ENCODE measurements at regions not wholly inside any gene's neighbourhood (a gene's known extent, or its start where the extent isn't known, plus 50 kb on each side); places are given as distances from the start of the nearest gene placed in this dataset.

DNA sequence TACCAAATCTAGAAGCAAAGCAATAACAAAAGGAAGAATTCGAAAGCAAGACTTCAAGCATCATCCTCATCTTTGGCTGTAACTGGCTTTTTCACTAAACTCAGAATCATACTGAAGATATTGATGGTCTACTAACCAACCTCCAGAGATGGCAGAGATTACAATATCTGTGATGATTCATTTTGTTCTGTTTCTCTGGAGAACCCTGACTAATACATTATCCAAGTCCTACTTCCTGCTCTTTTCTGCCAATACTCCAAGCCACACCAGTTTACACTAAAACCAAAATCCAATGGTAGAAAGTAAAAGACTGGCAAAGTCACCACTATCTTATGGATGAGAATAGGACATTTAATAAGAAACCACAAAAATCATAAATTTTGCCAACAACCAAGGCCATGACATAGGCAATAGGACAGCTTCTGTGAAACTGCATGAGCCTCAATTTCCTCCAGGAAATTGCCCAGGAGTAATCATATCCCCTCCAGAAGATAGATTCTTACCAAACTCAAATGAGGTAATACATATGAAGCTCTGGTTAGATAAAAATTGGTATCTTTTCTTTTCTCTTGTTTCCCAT lies 159.8 kb downstream of the METTL4 start:
- DNase-seq (ENCODE audit: low read depth): no peak
- H3K4me3 ChIP-seq (ENCODE audit: low read depth, low read length): no peak overlapping the region
- TF ChIP-seq, protein P1, sequence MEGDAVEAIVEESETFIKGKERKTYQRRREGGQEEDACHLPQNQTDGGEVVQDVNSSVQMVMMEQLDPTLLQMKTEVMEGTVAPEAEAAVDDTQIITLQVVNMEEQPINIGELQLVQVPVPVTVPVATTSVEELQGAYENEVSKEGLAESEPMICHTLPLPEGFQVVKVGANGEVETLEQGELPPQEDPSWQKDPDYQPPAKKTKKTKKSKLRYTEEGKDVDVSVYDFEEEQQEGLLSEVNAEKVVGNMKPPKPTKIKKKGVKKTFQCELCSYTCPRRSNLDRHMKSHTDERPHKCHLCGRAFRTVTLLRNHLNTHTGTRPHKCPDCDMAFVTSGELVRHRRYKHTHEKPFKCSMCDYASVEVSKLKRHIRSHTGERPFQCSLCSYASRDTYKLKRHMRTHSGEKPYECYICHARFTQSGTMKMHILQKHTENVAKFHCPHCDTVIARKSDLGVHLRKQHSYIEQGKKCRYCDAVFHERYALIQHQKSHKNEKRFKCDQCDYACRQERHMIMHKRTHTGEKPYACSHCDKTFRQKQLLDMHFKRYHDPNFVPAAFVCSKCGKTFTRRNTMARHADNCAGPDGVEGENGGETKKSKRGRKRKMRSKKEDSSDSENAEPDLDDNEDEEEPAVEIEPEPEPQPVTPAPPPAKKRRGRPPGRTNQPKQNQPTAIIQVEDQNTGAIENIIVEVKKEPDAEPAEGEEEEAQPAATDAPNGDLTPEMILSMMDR (IDR thresholded peaks at IDR 0.05; ENCODE audit: control insufficient read depth, extremely low read depth, insufficient read depth): no peak

DNA sequence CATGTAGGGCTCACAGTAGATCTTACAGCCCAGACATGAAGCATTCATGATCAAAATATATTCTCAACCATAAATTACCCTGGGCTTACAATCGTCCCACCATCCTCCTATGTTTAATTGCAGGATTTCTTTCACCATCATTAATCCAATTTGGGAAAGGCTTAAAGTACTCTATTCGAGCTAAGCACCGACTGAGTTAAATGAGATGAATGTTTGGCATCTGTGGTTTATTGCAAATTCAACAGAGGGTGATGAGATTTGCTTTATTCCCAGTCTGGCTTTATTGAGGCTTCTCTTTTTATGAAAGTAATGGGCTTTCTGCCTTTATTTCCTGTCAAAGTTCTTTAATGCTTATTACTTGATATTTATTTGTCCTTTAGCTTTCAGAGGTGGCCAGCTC lies 159.0 kb downstream of the METTL4 start:
- no peak overlapping the region for H3K4me3 ChIP-seq (ENCODE audit: low read depth, low read length)
- TF ChIP-seq, protein P1 (IDR thresholded peaks at IDR 0.05; ENCODE audit: control insufficient read depth, extremely low read depth, insufficient read depth): no peak
- no peak for DNase-seq (ENCODE audit: low read depth)

DNA sequence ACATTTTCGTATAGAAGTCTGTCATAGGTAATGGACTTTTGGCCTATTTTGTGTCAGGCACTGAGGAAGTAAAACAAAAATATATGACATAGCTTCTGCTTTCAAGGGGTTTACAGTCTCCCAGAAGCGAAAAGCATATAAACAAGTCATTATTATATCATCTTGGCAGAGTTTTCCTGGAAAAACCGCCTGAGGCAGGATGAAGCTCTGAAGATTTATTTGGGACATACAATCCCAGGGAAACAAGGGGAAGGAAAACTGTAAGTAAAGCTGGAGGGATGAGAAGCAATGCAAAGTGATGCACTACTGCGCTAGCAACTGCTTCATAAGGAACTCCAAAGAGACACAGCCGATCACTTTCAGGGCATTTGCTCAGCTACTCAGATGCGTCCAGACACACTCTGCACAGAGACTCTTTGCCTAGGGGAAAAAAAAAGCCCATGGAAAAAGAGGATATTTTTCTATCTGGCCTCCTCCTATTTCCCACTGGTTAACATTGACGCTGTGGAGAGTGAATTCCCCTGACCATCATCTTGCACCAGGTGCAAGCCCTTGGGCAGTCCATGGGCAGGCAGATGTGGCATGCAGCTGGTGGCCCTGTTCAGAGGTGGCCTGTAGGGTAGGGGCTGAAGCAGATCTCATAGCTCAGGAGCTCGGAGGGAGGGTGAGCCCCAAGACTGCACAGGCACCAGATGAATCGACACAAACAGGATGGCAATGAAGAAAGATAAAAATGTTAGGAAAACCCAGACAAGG lies 158.1 kb downstream of the METTL4 start:
- TF ChIP-seq, protein P1 (IDR thresholded peaks at IDR 0.05; ENCODE audit: control insufficient read depth, extremely low read depth, insufficient read depth): no peak
- DNase-seq (ENCODE audit: low read depth): no peak

DNA sequence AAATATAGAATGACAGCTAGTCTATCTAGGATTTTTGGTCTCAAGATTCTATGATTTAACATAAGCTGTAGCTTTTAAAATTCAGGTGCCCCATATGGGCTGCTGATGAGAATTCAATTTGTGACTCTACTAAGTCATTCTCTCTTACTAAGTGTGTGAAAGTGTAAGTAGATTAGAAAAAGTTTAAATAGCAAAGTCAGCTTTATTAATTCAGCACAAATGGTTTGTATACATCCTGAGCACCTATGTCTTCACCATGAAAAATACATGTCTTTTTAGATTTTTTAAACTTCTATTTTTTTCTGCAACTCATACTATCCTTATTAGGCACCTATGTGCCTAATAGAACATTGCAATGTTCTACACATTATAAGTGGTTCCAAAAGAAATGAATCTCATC lies 157.1 kb downstream of the METTL4 start:
- no peak for DNase-seq (ENCODE audit: low read depth)
- TF ChIP-seq, protein P1 (IDR thresholded peaks at IDR 0.05; ENCODE audit: control insufficient read depth, extremely low read depth, insufficient read depth): no peak
- H3K4me3 ChIP-seq (ENCODE audit: low read depth, low read length): no peak overlapping the region

More for the DNA sequence above, 158.1 kb downstream of the METTL4 start:
- H3K4me3 ChIP-seq (ENCODE audit: low read depth, low read length): no peak overlapping the region

DNA sequence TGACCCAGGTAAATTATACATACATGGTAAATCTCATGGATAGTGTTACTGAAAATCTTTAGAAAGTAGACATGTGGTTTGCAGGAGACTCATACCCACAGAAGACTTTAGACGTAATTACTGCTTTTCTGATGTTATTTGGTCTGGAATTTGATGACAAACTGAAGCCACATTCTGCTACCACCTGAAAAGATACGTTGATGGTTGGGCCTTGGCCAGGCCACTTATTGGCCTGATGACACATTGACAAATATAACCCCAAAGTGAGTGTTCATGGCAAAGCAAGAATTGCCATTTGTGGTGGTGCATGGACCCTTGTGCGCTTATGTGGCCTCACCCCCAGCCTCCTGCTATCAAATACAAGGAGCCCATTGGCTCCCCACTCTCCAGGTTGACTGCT lies 155.6 kb downstream of the METTL4 start:
- TF ChIP-seq, protein P1 (IDR thresholded peaks at IDR 0.05; ENCODE audit: control insufficient read depth, extremely low read depth, insufficient read depth): no peak
- no peak for DNase-seq (ENCODE audit: low read depth)
- no peak overlapping the region for H3K4me3 ChIP-seq (ENCODE audit: low read depth, low read length)

DNA sequence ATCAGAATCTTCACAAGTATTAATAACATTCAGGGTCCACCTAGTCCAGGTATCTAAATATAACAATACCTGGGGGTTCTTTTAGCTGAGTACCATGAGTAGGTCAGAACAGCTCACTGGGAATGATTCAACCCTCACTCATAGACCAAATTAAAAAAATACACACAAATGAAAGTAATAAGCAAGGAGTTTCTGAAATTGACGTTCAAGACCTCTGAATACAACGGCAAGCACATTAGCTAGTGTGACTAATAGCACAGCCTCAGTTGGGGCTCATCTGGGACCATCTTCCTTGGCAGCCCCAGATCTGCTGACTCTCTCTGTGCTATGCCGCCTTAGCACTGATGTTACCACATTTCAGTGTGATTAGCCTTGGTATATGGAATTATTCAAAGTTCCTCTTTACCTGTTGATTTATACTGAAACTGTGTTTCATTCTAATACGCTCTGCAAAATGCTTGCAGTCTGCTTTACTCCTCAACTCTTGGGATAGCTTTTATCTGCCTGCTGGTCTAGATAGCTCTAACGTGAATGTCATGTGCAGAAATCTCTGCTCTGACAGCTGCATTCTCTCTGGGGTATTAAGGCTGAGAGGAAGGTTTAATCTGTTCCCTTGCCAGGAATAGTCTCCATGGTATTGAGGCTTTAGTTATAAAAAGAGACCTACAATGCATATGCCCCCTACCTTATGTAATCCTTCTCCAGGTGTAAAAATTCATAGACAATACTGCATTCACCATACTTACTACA lies 153.3 kb downstream of the METTL4 start:
- TF ChIP-seq, protein P1 (IDR thresholded peaks at IDR 0.05; ENCODE audit: control insufficient read depth, extremely low read depth, insufficient read depth): no peak

More for the DNA sequence above, 153.3 kb downstream of the METTL4 start:
- DNase-seq (ENCODE audit: low read depth): no peak
- H3K4me3 ChIP-seq (ENCODE audit: low read depth, low read length): no peak overlapping the region
